PC-9 (cell line): ENCODE measurements at regions not wholly inside any gene's neighbourhood (a gene's known extent, or its start where the extent isn't known, plus 50 kb on each side); places are given as distances from the start of the nearest gene placed in this dataset.

Experiments used
- BruUV-seq: library from RNA; stranded (reverse); fragments of 400-500 nt; replicated peaks from 2 replicates; lab custom pipeline; 2021; lab: Mats Ljungman, UMichigan
- CTCF ChIA-PET: fragments of 300-600 bp; sonication (Branson Sonifier 250); formaldehyde crosslinking; loops from one replicate; lab custom pipeline; 2022; ENCODE audit warnings: antibody characterized with exemption; lab: Charles Lee
- POLR2A ChIA-PET: fragments of 300-600 bp; sonication (Branson Sonifier 250); formaldehyde crosslinking; loops from one replicate; lab custom pipeline; 2022; ENCODE audit warnings: antibody characterized with exemption; ENCODE audit not compliant: unreplicated experiment; lab: Charles Lee
- DNase-seq, 2 experiments: peaks; one replicate each; pipeline versions ENCODE4 v3.0.0 to v3.0.0-alpha.2; 2015 to 2022; ENCODE audit warnings: mixed read lengths in 1 of 2
- H2AFZ ChIP-seq: fragments of 200-600 bp; sonication (generic); 2 replicates; pipeline ENCODE4 v1.8.1; 2017; ENCODE audit warnings: antibody characterized with exemption
- H3F3A ChIP-seq: fragments of 200-600 bp; sonication (generic); 2 replicates; pipeline ENCODE4 v1.8.1; 2017; ENCODE audit warnings: antibody characterized with exemption, mild to moderate bottlenecking, low read depth; ENCODE audit not compliant: insufficient read depth
- H3K27ac ChIP-seq: fragments of 200-600 bp; sonication (generic); 2 replicates; pipeline ENCODE4 v1.6.1; 2016; ENCODE audit warnings: mixed run types
- H3K27me3 ChIP-seq: fragments of 200-600 bp; sonication (generic); 2 replicates; pipeline ENCODE4 v1.6.1; 2016; ENCODE audit warnings: low read depth, mixed run types; ENCODE audit not compliant: insufficient read depth
- H3K36me3 ChIP-seq: fragments of 200-600 bp; sonication (generic); 2 replicates; pipeline ENCODE4 v1.6.1; 2016; ENCODE audit warnings: low read depth, mixed run types
- H3K4me1 ChIP-seq: fragments of 200-600 bp; sonication (generic); replicated peaks from 2 replicates; pipeline ENCODE4 v1.6.1; 2016; ENCODE audit warnings: mixed run types; ENCODE audit not compliant: insufficient read depth
- H3K4me2 ChIP-seq: fragments of 200-600 bp; sonication (generic); 2 replicates; pipeline ENCODE4 v1.6.1; 2017; ENCODE audit warnings: mixed run types
- H3K4me3 ChIP-seq: fragments of 200-600 bp; sonication (generic); 2 replicates; pipeline ENCODE4 v1.6.1; 2016; ENCODE audit warnings: mixed run types
- H3K79me2 ChIP-seq: fragments of 200-600 bp; sonication (generic); 2 replicates; pipeline ENCODE4 v1.6.1; 2017; ENCODE audit warnings: low read depth, mixed run types
- H3K9me2 ChIP-seq: fragments of 200-600 bp; sonication (generic); 2 replicates; pipeline ENCODE4 v1.8.1; 2017; ENCODE audit warnings: mild to moderate bottlenecking; ENCODE audit not compliant: insufficient read depth
- H3K9me3 ChIP-seq: fragments of 200-600 bp; sonication (generic); 2 replicates; pipeline ENCODE4 v1.8.1; 2016; ENCODE audit warnings: low read depth; ENCODE audit not compliant: insufficient read depth
- H4K20me1 ChIP-seq: fragments of 200-600 bp; sonication (generic); 2 replicates; pipeline ENCODE4 v1.8.1; 2017; ENCODE audit not compliant: insufficient read depth
- EZH2 ChIP-seq: fragments of 200-600 bp; sonication (generic); IDR thresholded peaks from 2 replicates; pipeline ENCODE4 v1.8.0; 2017; ENCODE audit warnings: antibody characterized with exemption, low read depth
- intact Hi-C: fragments of 100-400 bp; cut with micrococcal nuclease; formaldehyde crosslinking; loops from one replicate; pipeline ENCODE4 v1.10.0; 2022; ENCODE audit not compliant: unreplicated experiment
- TF ChIP-seq, protein P1 (sequence below): fragments of 200-600 bp; sonication (generic); conservative IDR thresholded peaks from 2 replicates; pipeline ENCODE4 v1.6.1; 2017; ENCODE audit warnings: mixed run types, antibody characterized with exemption, mild to moderate bottlenecking, moderate library complexity

- Histone ChIP-seq H3K79me2 (no peaks in the 10 kb centered on the region), H3F3A (no peaks in the 10 kb centered on the region), H3K9me2 (no peaks in the 10 kb centered on the region), H3K9me3 (no peaks in the 10 kb centered on the region), H3K4me2 (no peak overlapping the region), H3K4me1 (no peaks in the 10 kb centered on the region), H3K36me3 (no peaks in the 10 kb centered on the region), H3K27ac (no peak overlapping the region), H4K20me1 (no peaks in the 10 kb centered on the region), H3K27me3 (0 out of 2 replicates have a peak, but pooled peaks cover 3% of the 10 kb centered on the region), H3K4me3 (no peak overlapping the region), H2AFZ (no peak overlapping the region)
- ChIA-PET POLR2A (no interaction called here), CTCF (no interaction called here)
- no peak for DNase-seq
- no TSS peak for BruUV-seq
- TF ChIP-seq, protein P1, sequence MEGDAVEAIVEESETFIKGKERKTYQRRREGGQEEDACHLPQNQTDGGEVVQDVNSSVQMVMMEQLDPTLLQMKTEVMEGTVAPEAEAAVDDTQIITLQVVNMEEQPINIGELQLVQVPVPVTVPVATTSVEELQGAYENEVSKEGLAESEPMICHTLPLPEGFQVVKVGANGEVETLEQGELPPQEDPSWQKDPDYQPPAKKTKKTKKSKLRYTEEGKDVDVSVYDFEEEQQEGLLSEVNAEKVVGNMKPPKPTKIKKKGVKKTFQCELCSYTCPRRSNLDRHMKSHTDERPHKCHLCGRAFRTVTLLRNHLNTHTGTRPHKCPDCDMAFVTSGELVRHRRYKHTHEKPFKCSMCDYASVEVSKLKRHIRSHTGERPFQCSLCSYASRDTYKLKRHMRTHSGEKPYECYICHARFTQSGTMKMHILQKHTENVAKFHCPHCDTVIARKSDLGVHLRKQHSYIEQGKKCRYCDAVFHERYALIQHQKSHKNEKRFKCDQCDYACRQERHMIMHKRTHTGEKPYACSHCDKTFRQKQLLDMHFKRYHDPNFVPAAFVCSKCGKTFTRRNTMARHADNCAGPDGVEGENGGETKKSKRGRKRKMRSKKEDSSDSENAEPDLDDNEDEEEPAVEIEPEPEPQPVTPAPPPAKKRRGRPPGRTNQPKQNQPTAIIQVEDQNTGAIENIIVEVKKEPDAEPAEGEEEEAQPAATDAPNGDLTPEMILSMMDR = no peak
- TF ChIP-seq EZH2 = no peak
- intact Hi-C loops = no loop called here
These were observed 209.3 kb downstream of the TDRD15 start for GRCh38 chr2:21332993-21333625.

- H3K4me2 ChIP-seq = no peak overlapping the region
- H3K9me3 ChIP-seq = no peaks in the 10 kb centered on the region
- no peak overlapping the region for H3K27ac ChIP-seq
- H3K36me3 ChIP-seq = no peaks in the 10 kb centered on the region
- no TSS peak for BruUV-seq
- no peaks in the 10 kb centered on the region for H3K9me2 ChIP-seq
- H2AFZ ChIP-seq = no peak overlapping the region
- ChIA-PET POLR2A (no interaction called here), CTCF (no interaction called here)
- TF ChIP-seq, protein P1 = no peak
- intact Hi-C loops = no loop called here
- H3F3A ChIP-seq = no peaks in the 10 kb centered on the region
- 0 out of 2 replicates have a peak, but pooled peaks cover 3% of the 10 kb centered on the region for H3K27me3 ChIP-seq
- H3K79me2 ChIP-seq = no peaks in the 10 kb centered on the region
- no peaks in the 10 kb centered on the region for H3K4me1 ChIP-seq
- H3K4me3 ChIP-seq = no peak overlapping the region
- no peak for DNase-seq
- no peaks in the 10 kb centered on the region for H4K20me1 ChIP-seq
These were observed 209.9 kb downstream of the TDRD15 start for GRCh38 chr2:21333684-21334083.

DNA sequence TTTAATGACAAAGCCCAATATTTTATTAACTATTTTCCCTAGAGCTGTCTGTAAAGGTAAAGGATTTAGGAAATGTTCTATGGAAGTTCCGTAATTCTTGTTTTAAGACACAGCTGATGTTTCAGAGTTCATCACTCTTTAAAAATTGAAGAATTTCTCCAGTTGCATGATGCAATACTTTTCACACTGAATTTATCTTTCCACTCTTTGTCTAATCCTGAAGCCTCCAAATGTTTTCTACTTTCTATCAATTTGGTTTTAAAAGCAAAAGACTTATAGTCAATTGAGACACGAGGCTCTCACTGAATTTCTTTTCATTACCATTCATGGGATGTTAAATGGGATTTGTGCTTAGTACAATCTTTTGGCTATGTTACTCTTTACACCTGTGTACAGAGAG lies 223.2 kb downstream of the TDRD15 start:
- BruUV-seq = no TSS peak
- CTCF ChIA-PET = no interaction called here

More for the DNA sequence above, 223.2 kb downstream of the TDRD15 start:
- Histone ChIP-seq H3K9me2 (no peaks in the 10 kb centered on the region), H4K20me1 (no peaks in the 10 kb centered on the region), H3F3A (no peaks in the 10 kb centered on the region), H2AFZ (no peak overlapping the region), H3K9me3 (no peaks in the 10 kb centered on the region), H3K4me2 (no peak overlapping the region), H3K4me3 (no peak overlapping the region), H3K4me1 (no peaks in the 10 kb centered on the region), H3K36me3 (no peaks in the 10 kb centered on the region), H3K27ac (no peak overlapping the region), H3K79me2 (no peaks in the 10 kb centered on the region), H3K27me3 (no peaks in the 10 kb centered on the region; the same call in 1 of the 2 replicates)
- DNase-seq = no peak
- intact Hi-C loops = no loop called here
- no peak for TF ChIP-seq EZH2
- TF ChIP-seq, protein P1 = no peak
- POLR2A ChIA-PET = no interaction called here
